HG03469 (cell line): ENCODE measurements at regions not wholly inside any gene's neighbourhood (a gene's known extent, or its start where the extent isn't known, plus 50 kb on each side); places are given as distances from the start of the nearest gene placed in this dataset.
"Not testable (repeated sequence)": the region's sequence is repeated elsewhere in the genome, so short reads cannot be mapped to it uniquely, and the experiment has no call there.

Source experiments
- ATAC-seq: cut with Tn5 transposase; IDR thresholded peaks from one replicate; pipeline ENCODE4 v1.9.1; 2021; ENCODE audit warnings: mild to moderate bottlenecking, moderate library complexity, moderate number of reproducible peaks; ENCODE audit not compliant: unreplicated experiment

DNA sequence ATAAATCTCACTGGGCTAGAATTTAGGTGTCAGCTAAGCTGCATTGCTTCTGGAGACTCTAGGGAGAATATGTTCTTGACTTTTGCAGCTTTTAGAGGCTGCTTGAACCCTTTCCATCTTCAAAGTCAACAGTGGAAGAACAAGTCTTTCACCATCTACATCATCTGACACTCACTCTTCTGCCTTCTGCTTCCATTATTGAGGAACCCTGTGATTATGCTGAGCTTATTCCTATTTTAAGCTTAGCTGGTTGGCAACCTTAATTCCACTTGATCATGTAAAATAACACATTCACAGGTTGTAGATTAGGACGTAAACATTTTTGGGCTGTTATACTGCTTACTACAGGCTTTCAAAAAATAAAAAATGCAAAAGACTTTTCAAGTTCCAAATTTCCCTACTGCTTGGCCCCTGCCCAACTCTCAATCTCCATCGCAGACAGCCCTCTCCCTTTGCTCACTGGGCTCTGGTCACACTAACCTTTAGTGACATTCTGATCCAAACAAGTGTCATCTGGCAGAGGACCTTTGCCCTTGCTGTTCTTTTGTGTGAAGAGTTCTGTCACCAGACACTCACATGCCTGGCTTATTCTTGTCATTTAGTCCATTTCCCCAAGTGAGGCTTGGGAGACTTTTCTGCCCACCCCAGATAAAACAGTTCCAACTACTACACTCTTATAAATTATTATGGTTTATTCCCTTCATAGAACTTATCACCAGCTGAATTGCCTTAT is 1056.0 kb downstream of the STIM2 start:
- ATAC-seq = no peak

DNA sequence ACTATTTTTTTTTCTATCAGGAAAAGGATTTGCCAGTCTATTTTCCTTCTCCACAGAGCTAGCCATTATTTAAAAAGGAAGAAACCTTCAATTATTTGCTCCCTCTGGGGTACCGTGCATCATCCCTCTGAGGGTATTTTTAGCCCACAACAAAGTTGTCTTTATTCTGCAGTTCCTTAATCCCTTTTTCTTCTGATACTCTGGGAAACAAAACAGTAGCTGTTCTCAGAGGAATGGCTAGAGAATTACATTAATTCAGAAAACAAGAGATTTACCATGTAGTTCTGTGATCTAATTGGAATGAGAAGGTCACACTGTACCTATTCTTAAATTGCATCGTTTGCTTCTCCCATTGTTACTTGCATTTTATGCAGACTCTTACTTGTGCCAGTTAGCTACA is 1056.7 kb downstream of the STIM2 start:
- ATAC-seq = no peak

GRCh38 chr4:27921231-27921630 is 1060.6 kb downstream of the STIM2 start:
- no peak for ATAC-seq

DNA sequence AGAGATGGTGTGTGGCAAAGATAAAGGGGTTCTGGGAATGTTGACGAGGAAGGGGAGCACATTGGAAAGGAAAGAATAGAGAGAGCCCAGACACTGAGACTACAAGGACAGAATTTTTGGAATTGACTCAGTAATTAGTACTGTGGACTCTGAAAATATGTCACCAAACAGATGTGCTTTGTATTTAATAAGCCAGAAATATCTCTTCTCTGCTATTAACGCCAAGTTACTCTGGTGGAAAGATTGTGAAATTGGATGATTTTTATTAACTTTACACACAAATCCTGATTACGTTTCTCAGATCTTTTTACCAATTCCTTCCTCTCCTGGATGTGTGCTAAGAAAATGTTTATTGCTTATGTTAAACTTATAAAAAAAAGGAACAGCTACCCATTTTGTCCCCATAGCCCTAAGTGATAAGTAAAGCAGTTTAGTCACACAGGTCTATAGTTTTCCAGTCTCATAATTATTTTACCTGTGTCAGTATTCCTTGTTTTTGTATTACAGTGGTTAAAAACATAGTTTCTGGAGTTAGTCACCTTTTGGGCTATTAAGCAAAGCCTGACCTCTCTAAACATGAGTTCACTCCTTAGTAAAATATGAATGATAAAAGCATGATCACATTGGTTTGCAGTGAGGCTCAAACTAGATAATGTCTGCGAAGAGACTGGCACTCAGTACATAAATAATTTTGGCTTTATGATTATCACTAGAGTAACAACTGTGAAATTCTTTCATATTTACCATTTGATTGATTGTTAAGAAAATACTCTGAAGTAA is 1068.3 kb downstream of the STIM2 start:
- no peak for ATAC-seq

DNA sequence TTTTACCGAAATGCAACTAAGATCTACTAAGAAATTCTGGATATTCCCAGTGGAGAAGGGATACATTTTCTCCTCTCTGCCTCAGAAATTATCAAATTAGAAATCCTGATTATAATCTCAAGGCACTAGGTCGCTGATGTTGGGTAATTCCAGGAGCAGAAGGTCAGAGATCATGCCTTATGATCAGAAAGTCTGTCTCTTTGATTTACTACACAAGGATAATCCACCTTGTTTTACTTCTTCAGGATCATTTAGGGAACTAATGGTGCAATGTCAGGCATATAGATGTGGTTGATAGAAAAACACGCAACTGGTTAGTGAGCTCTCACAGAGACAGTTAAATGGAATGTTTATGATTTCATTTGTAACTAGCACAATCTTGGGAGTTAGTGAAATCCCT is 1069.7 kb downstream of the STIM2 start:
- no peak for ATAC-seq

GRCh38 chr4:27930976-27931375 is 1070.3 kb downstream of the STIM2 start:
- ATAC-seq = no peak

GRCh38 chr4:27931584-27931983 is 1070.9 kb downstream of the STIM2 start:
- ATAC-seq = no peak

- ATAC-seq = no peak
Observed at GRCh38 chr4:27934871-27935270, 1074.2 kb downstream of the STIM2 start.

DNA sequence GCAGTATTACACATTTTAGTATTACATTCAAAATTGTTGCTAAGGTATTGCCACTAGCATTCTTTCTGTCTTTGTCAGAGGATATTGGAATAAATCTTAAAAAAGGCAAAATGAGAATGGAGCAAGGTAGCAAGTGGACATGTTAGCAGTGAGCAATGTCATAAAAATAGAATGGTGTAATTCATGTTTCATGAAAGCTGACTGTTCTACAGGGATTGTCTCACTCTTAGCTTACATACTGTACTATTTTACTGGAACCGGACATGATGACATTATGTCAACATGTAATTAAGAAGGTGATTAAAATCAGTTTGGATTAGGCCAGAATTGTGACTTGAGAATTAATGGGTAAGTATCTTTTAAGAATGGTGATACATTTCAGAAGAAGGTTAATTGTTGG is 1086.2 kb downstream of the STIM2 start:
- ATAC-seq = no peak

GRCh38 chr4:27947302-27947701 is 1086.7 kb downstream of the STIM2 start:
- no peak for ATAC-seq

DNA sequence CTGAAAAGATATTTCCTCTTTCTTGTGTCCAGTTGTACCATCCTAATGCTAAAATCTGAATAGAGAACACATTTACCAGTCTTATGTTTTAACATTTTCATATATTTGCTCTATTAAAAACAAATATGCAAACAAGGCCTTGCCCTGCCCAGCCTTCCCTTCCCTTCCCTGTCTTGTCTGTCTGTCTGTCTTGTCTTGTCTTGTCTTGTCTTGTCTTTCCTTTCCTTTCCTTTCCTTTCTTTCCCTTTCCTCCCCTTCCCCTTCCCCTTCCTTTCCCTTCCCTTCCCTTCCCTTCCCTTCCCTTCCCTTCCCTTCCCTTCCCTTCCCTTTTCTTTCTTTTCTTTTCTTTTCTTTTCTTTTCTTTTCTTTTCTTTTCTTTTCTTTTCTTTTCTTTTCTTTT is 1103.5 kb downstream of the STIM2 start:
- no peak for ATAC-seq

- ATAC-seq = no peak
Observed at GRCh38 chr4:27966664-27967063, 1106.0 kb downstream of the STIM2 start.

DNA sequence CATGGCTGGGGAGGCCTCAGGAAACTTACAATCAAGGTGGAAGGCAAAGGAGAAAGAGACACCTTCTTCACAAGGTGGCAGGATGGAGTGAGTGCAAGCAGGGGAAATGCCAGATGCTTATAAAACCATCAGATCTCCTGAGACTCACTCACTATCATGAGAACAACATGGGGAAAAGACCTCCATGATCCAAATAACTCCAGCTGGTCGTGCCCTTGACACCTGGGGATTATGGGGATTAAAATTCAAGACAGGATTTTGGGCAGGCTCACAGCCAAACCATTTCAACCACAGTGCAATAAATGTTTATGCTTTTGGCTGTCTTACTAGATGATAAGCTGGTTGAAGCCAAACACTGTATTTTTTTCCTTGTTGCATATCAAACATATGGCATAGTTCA is 1112.4 kb downstream of the STIM2 start:
- ATAC-seq = no peak

DNA sequence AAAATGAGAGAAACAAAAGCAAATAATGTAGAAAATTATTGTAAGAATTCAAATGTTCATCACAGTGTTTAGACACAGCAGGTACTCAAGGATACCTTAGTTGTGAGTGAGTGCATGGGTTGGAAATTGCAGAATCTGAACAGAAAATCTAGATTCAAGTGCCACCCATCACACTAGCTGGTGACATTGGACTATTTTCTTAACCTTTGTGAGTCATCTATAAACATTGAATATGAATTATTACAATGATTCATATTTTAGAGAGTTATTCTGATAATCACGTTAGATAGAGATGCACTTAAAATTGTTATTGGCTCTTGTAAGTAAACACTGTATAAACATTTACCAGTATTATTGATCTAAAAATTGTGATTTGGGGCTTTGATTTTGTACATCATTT is 1113.1 kb downstream of the STIM2 start:
- ATAC-seq = no peak

DNA sequence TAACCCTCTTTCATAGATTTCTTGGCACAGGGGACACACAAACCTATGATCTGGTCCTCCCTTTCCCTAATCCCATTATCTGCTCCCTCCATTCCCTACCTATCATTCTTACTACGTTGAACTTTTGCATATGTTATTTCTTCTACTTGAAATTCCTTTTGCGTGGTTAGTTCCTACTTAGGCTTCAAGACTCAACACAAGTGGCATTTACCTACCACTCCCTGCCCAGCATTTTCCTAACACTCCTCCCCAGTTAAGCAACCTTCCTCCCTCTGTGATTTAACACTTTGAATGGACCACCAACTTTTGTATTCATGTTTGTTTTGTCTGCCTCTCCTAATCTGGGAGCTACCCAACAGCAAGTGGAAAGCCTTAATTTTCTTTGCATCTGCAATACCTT is 1113.7 kb downstream of the STIM2 start:
- no peak for ATAC-seq

DNA sequence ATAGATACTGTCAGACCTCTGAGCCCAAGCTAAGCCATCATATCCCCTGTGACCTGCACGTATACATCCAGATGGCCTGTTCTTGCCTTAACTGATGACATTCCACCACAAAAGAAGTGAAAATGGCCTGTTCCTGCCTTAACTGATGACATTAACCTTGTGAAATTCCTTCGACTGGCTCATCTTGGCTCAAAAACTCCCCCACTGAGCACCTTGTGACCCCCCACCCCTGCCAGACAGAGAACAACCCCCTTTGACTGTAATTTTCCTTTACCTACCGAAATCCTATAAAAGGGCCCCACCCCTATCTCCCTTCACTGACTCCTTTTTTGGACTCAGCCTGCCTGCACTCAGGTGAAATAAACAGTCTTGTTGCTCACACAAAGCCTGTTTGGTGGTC is 1114.2 kb downstream of the STIM2 start:
- not testable (repeated sequence) for ATAC-seq

DNA sequence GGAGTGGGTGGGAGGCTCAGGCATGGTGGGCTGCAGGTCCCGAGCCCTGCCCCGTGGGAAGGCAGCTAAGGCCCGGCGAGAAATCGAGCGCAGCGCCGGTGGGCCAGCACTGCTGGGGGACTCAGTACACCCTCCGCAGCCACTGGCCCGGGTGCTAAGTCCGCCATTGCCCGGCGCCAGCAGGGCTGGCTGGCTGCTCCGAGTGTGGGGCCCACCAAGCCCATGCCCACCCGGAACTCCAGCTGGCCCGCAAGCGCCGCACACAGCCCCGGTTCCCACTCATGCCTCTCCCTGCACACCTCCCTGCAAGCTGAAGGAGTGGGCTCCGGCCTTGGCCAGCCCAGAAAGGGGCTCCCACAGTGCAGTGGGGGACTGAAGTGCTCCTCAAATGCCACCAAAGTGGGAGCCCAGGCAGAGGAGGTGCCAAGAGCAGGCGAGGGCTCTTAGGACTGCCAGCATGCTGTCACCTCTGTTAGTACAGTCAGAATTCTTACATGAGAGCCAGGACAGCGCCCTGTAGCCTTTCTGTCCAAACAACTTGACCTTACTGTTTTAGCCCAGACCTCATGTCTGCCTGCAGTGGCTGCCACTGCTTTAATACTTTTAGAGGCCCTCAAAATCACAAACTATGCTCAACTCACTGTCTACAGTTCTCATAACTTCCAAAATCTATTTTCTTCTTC is 1117.9 kb downstream of the STIM2 start:
- ATAC-seq = not testable (repeated sequence)

DNA sequence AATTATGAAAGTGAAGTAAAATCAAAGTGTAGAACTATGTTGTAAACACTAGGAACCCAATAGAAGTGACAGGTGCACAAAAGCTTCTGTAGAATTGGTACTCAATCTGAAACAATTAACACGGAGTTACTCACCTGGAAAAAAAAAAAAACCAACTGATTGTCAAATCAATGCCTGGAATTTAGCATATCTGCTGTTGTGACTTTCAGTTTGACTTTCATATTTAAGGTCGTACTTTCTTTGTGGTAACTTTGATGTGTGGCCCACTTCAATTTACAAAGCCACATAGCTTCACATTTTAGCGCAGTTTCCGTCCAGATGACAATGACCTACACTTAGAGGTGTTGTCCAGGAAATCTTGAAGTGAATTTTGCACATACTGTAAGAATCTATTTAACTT is 1124.9 kb downstream of the STIM2 start:
- no peak for ATAC-seq

GRCh38 chr4:27986476-27986875 is 1125.8 kb downstream of the STIM2 start:
- no peak for ATAC-seq

- no peak for ATAC-seq
Observed at GRCh38 chr4:28001698-28002097, 1141.1 kb downstream of the STIM2 start.

DNA sequence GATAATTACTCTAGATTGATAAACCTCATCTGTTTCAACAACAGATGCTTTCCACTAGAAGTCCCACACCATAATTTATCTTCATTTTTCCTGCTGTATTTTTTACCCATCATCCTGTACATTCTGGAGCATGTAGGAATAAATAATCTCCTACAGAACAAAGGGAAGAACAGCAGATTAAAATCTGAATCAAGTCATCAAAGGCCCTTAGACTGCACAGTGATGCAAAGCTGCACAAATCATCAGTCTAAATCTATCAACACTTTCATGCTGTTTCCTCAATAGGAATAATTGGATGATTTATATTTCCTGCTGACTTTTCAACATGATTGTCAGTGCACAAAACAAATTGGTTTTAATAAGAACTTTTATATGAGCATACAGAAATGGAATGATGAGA is 1143.9 kb downstream of the STIM2 start:
- ATAC-seq = no peak

- ATAC-seq = no peak
Observed at GRCh38 chr4:28006021-28006420, 1145.4 kb downstream of the STIM2 start.
